ENCODE measurements at regions not wholly inside any gene's neighbourhood (a gene's known extent, or its start where the extent isn't known, plus 50 kb on each side); places are given as distances from the start of the nearest gene placed in this dataset.

DNA sequence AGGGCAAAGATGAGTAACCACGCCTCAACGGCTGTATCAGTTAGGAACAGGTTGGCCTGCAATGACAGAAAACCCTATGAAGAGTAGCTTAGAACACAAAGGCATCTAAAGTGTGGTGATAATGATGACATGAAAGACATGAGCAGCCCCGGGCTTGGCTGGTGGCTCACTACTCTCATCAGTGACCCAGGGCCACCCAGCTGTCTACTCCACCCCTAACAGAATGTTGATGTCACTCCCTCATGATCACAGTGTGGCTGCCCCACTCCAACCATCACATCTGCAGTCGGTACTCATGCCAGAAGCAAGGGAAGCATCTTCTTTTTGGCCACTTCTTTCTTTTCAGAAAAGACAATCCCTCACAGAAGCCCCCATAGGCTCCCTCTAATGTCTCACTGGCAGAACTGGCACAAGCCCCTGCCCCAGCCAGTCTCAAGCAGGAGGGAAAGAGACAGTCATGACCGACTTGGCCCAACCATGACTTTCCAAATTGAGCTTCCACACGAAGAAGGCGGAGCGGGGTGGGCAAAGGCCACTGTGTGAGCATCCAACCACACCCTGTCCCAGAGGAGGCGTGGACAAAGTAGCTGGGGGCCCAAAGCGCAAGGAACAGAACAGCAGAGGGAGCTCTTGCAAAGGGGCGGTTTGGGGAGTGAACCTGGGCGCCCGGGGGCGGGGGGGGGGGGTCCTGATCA, 72.0 kb upstream of the IQSEC1 start:
- intact Hi-C loops (cut with DNase I; ENCODE audit: low total_unique reads): no loop called here
- no peaks in the 10 kb centered on the region for H3K36me3 ChIP-seq (ENCODE audit: low read depth, missing control alignments)
- DNase-seq: no peak
- H3K27me3 ChIP-seq: no peaks in the 10 kb centered on the region
- 69 to 80% methylated on average over 13 to 14 of the region's 14 CpGs for WGBS, 2 donors
- H3K27ac ChIP-seq: no peak overlapping the region
- H3K4me1 ChIP-seq: no peaks in the 10 kb centered on the region
- no peaks in the 10 kb centered on the region for H3K9me3 ChIP-seq
- TF ChIP-seq POLR2A (IDR thresholded peaks at IDR 0.05): no peak
- TF ChIP-seq, protein P1, sequence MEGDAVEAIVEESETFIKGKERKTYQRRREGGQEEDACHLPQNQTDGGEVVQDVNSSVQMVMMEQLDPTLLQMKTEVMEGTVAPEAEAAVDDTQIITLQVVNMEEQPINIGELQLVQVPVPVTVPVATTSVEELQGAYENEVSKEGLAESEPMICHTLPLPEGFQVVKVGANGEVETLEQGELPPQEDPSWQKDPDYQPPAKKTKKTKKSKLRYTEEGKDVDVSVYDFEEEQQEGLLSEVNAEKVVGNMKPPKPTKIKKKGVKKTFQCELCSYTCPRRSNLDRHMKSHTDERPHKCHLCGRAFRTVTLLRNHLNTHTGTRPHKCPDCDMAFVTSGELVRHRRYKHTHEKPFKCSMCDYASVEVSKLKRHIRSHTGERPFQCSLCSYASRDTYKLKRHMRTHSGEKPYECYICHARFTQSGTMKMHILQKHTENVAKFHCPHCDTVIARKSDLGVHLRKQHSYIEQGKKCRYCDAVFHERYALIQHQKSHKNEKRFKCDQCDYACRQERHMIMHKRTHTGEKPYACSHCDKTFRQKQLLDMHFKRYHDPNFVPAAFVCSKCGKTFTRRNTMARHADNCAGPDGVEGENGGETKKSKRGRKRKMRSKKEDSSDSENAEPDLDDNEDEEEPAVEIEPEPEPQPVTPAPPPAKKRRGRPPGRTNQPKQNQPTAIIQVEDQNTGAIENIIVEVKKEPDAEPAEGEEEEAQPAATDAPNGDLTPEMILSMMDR (IDR thresholded peaks at IDR 0.05): no peak
- H3K4me3 ChIP-seq: no peak overlapping the region

DNA sequence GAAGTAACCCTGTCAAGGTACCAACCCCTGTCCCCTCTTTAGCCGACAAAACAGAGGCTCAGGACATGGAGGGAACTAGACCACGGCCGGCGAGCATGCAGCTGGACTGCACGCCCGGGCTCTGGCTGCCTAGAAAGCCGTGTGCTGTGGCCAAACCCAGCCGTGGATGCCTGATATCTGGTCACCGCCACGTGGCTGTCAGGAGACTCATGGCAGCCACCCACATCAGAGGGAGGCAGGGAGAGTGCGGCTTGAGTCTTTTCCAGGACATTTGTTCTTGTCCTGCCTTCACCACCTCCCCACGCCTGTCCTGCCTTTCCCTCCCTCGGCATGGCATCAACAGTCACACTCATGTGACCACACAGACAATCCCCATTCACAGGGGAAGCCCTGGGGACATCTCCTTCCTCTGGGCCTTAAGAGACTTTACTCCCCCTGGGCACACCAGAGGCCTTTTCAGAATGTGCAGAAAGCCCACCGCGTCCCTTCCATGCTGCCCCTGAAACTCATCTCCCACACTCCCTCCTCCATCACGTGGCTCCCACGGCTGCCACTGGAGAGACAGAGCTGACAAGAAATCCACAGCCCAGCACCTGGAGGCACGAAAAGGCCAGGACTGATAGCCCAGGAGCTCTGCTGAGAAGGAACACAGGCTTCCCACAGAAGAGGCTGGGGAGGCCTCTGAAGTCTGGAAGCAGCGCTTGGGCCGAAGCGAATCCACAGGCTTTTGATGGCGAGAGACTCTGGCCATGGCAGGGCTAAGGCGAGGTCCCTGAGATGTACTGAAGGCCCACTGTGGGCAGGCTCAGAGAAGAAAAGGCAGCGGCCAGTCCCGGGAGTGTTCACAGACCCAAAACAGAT, 71.2 kb upstream of the IQSEC1 start:
- Histone ChIP-seq H3K4me3 (no peak overlapping the region), H3K9me3 (no peaks in the 10 kb centered on the region), H3K27me3 (no peaks in the 10 kb centered on the region), H3K36me3 (ENCODE audit: low read depth, missing control alignments) (no peaks in the 10 kb centered on the region), H3K27ac (no peak overlapping the region), H3K4me1 (no peaks in the 10 kb centered on the region)
- intact Hi-C loops (cut with DNase I; ENCODE audit: low total_unique reads): no loop called here
- 87 to 91% methylated on average over 15 to 25 of the region's 25 CpGs for WGBS, 2 donors
- TF ChIP-seq POLR2A (IDR thresholded peaks at IDR 0.05): no peak
- DNase-seq: no peak

DNA sequence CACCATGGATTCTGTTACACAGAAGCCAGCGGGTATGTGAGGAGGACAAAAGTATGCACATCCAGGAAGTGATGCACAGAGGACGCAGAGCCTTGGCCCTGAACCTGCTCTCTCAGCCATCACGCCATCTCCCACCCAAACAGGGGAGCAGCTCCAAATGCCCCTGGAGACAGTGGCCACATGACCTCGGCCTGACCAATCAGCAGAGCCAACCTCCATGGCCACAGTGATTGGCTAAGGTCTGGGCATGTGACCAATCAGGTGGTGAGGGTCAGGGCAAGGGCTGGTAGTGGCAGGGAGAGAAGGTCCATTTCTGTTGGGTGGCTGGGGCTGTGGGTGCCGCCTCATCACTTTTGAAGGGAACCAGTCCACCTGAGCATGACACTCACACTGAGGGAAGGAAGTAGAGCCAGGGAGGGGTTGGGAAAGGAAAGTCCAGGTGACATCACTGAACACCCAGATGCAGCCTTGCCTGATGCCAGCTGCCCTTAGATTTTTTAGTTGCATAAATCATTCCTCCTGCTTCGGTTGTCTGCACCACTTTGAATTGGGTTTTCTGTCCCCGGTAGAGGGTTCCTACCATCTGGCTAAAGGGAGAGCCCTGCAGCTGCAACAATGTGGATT, 70.3 kb upstream of the IQSEC1 start:
- Histone ChIP-seq H3K9me3 (no peaks in the 10 kb centered on the region), H3K27ac (no peak overlapping the region), H3K27me3 (no peaks in the 10 kb centered on the region), H3K36me3 (ENCODE audit: low read depth, missing control alignments) (no peaks in the 10 kb centered on the region), H3K4me3 (no peak overlapping the region), H3K4me1 (no peaks in the 10 kb centered on the region)
- intact Hi-C loops (cut with DNase I; ENCODE audit: low total_unique reads): no loop called here
- TF ChIP-seq, protein P1 (IDR thresholded peaks at IDR 0.05): no peak
- no peak for TF ChIP-seq POLR2A (IDR thresholded peaks at IDR 0.05)
- 85 to 87% methylated on average over 5 to 7 of the region's 7 CpGs for WGBS, 2 donors
- DNase-seq: peak; percentile 29

- DNase-seq: no peak
Observed at GRCh38 chr3:13142552-13143380, 69.5 kb upstream of the IQSEC1 start.

More at GRCh38 chr3:13142552-13143380, 69.5 kb upstream of the IQSEC1 start:
- intact Hi-C loops (cut with DNase I; ENCODE audit: low total_unique reads): no loop called here
- no peak overlapping the region for H3K27ac ChIP-seq
- H3K4me1 ChIP-seq: no peaks in the 10 kb centered on the region
- WGBS, 2 donors: 82% methylated on average over 8 to 9 of the region's 9 CpGs
- TF ChIP-seq POLR2A (IDR thresholded peaks at IDR 0.05): no peak
- TF ChIP-seq, protein P1 (IDR thresholded peaks at IDR 0.05): no peak
- H3K4me3 ChIP-seq: no peak overlapping the region
- H3K27me3 ChIP-seq: no peaks in the 10 kb centered on the region
- no peaks in the 10 kb centered on the region for H3K36me3 ChIP-seq (ENCODE audit: low read depth, missing control alignments)
- no peaks in the 10 kb centered on the region for H3K9me3 ChIP-seq

Measured in testis (tissue), 2 donors.